Cerebellar nuclear complex (tissue), 1 donor: ENCODE measurements at regions not wholly inside any gene's neighbourhood (a gene's known extent, or its start where the extent isn't known, plus 50 kb on each side); places are given as distances from the start of the nearest gene placed in this dataset.

Experiments
- DNase-seq, 2 experiments: peaks; one replicate each; lab custom pipeline; 2025; lab: John Stamatoyannopoulos, UW

- DNase-seq = no peak
These were observed 151.2 kb upstream of the TNR start for GRCh38 chr1:175894581-175894980.

- no peak for DNase-seq
These were observed 149.8 kb upstream of the TNR start for GRCh38 chr1:175893192-175893591.

- DNase-seq = no peak
These were observed 149.3 kb upstream of the TNR start for GRCh38 chr1:175892686-175893085.

GRCh38 chr1:175891783-175892309, 148.5 kb upstream of the TNR start:
- DNase-seq = no peak

- no peak for DNase-seq
These were observed 147.6 kb upstream of the TNR start for GRCh38 chr1:175890958-175891357.

- no peak for DNase-seq
These were observed 146.5 kb upstream of the TNR start for GRCh38 chr1:175889848-175890247.

- DNase-seq = no peak
These were observed 145.6 kb upstream of the TNR start for GRCh38 chr1:175888996-175889395.

GRCh38 chr1:175887981-175888428, 144.6 kb upstream of the TNR start:
- peak in 1 of 2 experiments; percentile 26 for DNase-seq

- no peak for DNase-seq
These were observed 144.1 kb upstream of the TNR start for GRCh38 chr1:175887521-175887920.

- no peak for DNase-seq
These were observed 141.9 kb upstream of the TNR start for GRCh38 chr1:175885326-175885725.

GRCh38 chr1:175884369-175884768, 141.0 kb upstream of the TNR start:
- no peak for DNase-seq

- no peak for DNase-seq
These were observed 138.8 kb upstream of the TNR start for GRCh38 chr1:175882192-175882591.

- DNase-seq = no peak
These were observed 138.0 kb upstream of the TNR start for GRCh38 chr1:175881246-175881976.

- no peak for DNase-seq
These were observed 135.4 kb upstream of the TNR start for GRCh38 chr1:175878775-175879174.

GRCh38 chr1:175877939-175878737, 134.7 kb upstream of the TNR start:
- no peak for DNase-seq

GRCh38 chr1:175875556-175875955, 132.2 kb upstream of the TNR start:
- no peak for DNase-seq

- DNase-seq = no peak
These were observed 130.7 kb upstream of the TNR start for GRCh38 chr1:175874081-175874480.

GRCh38 chr1:175873290-175873935, 130.0 kb upstream of the TNR start:
- no peak for DNase-seq

GRCh38 chr1:175872588-175872987, 129.2 kb upstream of the TNR start:
- DNase-seq = no peak

GRCh38 chr1:175871647-175872046, 128.3 kb upstream of the TNR start:
- DNase-seq = peak in 1 of 2 experiments; percentile 52

GRCh38 chr1:175870217-175870616, 126.8 kb upstream of the TNR start:
- peak; percentile 19 to 43 for DNase-seq

- no peak for DNase-seq
These were observed 123.4 kb upstream of the TNR start for GRCh38 chr1:175866776-175867175.
